GM12874 (cell line): ENCODE measurements at regions not wholly inside any gene's neighbourhood (a gene's known extent, or its start where the extent isn't known, plus 50 kb on each side); places are given as distances from the start of the nearest gene placed in this dataset.

Experiments
- TF ChIP-seq, protein P1 (sequence below): IDR thresholded peaks from 2 replicates; pipeline ENCODE4 v1.5.1; 2011; ENCODE audit warnings: low read depth, mild to moderate bottlenecking, control low read depth, low read length, moderate library complexity; ENCODE audit not compliant: insufficient read depth

DNA sequence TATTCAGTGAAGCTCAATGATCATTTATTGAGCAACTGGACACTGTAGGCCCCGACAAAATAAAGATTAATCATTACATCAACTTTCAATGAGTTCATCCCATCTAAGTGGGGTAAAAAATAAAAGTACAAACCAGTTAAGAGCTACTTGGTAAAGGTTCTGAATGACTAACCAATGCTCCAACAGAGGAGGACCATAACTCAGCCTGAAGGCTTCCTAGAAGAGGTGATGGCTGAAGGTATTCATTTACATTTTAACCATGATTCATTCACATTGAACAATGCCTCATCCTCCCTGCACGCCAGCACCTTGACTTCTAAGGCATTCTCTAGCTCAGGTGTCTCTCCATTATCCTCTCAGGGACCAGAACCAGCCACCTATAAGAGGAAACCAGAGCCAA, 201.4 kb downstream of the ZNF462 start:
- TF ChIP-seq, protein P1, sequence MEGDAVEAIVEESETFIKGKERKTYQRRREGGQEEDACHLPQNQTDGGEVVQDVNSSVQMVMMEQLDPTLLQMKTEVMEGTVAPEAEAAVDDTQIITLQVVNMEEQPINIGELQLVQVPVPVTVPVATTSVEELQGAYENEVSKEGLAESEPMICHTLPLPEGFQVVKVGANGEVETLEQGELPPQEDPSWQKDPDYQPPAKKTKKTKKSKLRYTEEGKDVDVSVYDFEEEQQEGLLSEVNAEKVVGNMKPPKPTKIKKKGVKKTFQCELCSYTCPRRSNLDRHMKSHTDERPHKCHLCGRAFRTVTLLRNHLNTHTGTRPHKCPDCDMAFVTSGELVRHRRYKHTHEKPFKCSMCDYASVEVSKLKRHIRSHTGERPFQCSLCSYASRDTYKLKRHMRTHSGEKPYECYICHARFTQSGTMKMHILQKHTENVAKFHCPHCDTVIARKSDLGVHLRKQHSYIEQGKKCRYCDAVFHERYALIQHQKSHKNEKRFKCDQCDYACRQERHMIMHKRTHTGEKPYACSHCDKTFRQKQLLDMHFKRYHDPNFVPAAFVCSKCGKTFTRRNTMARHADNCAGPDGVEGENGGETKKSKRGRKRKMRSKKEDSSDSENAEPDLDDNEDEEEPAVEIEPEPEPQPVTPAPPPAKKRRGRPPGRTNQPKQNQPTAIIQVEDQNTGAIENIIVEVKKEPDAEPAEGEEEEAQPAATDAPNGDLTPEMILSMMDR, result no peak

DNA sequence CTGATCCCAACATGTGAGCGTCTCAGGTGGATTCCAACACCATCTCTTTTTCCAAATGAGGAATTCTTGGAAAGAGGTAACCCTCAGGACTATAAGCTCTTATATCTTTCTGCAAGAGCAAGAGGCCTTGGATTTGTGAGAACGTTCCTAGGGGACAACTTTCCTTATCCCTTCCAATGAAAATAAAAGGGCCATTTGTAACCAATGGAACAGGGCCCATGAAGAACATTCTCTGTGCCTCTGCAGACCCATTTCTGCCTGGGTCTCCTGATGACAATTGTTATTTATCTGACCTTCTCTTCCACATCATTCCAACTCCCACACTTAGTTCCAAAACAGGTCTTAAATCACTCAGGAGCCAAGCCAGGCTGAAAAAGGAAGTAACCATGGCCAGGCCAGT, 202.6 kb downstream of the ZNF462 start:
- TF ChIP-seq, protein P1, result no peak

DNA sequence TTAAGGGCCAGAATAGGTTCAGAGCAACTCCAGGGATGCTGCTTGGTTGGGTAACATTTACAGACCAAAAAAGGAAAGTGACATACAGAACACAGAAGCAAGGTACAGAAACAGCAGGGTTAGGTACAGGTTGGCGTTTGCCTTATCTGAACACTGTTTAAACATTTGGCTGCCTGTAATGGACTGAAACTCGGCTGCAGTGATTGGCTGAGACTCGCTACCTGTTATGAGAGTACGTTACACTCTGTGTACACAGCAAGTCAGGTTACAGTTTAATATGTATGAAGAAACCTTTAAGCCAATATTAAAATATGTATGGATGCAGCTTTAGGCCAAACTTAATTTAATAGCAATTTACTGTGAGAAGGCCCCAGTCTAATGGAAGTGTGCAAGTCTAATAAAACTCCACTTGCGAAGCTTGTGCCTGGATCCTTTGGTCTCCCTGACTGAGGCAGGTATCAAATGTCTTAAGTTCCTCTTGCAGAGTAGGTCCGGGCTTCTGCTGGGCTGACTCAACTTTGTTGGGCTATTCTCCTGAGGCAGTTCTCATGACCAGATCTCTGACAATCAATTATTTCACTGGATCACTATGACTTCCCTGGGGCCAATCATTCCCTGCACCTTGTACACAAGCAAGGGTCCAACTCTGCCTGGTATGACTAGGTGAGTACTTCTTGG, 204.9 kb downstream of the ZNF462 start:
- TF ChIP-seq, protein P1, result no peak

DNA sequence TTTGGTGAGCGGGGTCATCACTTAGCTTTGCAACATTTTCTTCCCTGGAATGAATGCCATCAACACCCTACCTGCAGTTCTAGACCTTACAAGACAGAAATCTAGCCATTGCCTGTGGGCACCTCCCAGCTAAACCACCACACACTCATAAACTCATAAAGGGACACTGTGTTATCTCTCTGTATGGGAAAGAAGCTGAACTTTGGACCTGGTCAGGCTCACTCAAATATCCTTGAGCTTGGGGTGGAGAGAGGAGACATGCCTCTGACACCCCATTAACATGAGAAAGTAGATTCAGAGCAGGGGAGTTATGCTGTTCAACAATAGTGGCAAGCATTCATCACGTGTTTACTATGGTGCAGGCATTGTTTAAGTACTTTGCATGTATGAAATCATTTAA, 205.6 kb downstream of the ZNF462 start:
- TF ChIP-seq, protein P1, result no peak

DNA sequence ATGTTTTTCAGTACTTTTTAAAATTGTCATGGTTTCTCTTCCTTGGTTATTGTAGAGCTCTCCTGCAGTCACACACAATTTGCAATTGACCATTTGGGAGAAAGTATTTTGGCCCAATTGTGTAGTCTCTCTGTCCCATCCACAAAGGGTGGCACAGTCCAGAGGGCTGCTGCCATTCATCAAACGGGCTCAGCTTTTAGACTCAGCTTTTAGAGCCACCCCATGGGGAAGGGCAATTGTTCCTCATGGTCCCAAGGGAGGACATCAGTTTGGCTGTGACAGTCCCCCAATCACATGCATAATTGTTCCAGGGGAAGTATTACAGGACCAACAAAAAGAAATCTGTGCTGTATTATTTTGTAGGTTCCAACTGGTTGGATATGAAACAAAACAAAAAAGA, 207.6 kb downstream of the ZNF462 start:
- TF ChIP-seq, protein P1, result no peak

DNA sequence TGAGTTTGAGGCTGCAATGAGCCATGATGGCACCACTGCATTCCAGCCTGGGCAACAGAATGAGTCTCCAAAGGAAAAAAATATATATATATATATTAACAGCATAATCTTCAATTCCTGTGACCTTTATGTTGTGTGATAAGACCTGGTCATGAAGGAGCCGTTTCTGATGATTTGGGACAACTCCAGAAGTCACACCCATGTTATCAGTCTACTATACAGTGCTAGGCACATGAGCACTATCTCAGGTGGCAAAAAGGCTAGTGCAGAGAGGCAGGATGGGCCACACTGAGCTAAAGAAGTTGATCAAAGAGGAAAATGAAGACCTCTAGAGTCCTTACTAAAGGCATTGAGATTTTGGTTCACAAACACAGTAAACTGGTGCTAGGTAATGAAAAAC, 205.0 kb upstream of the RAD23B start:
- TF ChIP-seq, protein P1, result no peak

DNA sequence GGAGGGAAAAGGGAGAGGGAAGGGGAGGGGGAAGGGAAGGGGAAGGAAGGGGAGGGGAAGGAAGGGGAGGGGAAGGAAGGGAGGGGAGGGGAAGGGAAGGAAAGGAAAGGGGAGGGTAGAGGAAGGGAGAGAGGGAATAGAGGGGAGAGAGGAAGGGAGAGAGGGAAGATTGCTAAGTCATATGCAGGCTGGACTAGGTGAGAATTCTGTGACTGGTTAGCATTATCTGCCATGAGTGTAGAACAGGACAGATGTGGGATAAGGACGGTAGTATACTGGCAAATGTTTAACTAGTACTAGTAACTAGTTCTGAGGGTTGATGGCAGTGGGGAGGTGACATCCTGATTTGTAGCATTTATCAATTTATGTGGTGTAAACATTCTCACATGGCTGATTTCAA, 203.5 kb upstream of the RAD23B start:
- TF ChIP-seq, protein P1, result no peak
